SK-N-SH (cell line): ENCODE measurements at regions not wholly inside any gene's neighbourhood (a gene's known extent, or its start where the extent isn't known, plus 50 kb on each side); places are given as distances from the start of the nearest gene placed in this dataset.

Experiments
- CTCF ChIP-seq: fragments of 200-600 bp; sonication (generic); IDR thresholded peaks from 2 replicates; pipeline ENCODE4 v1.6.1; 2017; ENCODE audit warnings: antibody characterized with exemption, mild to moderate bottlenecking, moderate library complexity
- EZH2phosphoT487 ChIP-seq: fragments of 200-600 bp; sonication (generic); IDR thresholded peaks from 2 replicates; pipeline ENCODE4 v1.6.1; 2017; ENCODE audit warnings: low read depth, mixed run types, mild to moderate bottlenecking, antibody characterized with exemption, moderate library complexity, borderline replicate concordance
- POLR2AphosphoS5 ChIP-seq: IDR thresholded peaks from 2 replicates; pipeline ENCODE4 v1.6.1; 2012; ENCODE audit warnings: low read depth, low read length
- TAF1 ChIP-seq: IDR thresholded peaks from 2 replicates; pipeline ENCODE4 v1.6.1; 2012; ENCODE audit warnings: low read depth, mild to moderate bottlenecking, low read length, moderate library complexity, borderline replicate concordance
- TF ChIP-seq, protein P1 (sequence below): IDR thresholded peaks from 2 replicates; pipeline ENCODE4 v1.4.0; 2012; ENCODE audit warnings: low read depth
- TF ChIP-seq, protein P2 (sequence below): IDR thresholded peaks from 2 replicates; pipeline ENCODE4; 2012

- TF ChIP-seq TAF1, result no peak
- no peak for TF ChIP-seq CTCF
- TF ChIP-seq, protein P1, sequence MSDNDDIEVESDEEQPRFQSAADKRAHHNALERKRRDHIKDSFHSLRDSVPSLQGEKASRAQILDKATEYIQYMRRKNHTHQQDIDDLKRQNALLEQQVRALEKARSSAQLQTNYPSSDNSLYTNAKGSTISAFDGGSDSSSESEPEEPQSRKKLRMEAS, result no peak
- TF ChIP-seq EZH2phosphoT487, result no peak
- TF ChIP-seq POLR2AphosphoS5, result no peak
- TF ChIP-seq, protein P2, sequence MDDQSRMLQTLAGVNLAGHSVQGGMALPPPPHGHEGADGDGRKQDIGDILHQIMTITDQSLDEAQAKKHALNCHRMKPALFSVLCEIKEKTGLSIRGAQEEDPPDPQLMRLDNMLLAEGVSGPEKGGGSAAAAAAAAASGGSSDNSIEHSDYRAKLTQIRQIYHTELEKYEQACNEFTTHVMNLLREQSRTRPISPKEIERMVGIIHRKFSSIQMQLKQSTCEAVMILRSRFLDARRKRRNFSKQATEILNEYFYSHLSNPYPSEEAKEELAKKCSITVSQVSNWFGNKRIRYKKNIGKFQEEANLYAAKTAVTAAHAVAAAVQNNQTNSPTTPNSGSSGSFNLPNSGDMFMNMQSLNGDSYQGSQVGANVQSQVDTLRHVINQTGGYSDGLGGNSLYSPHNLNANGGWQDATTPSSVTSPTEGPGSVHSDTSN, result no peak
These were observed 147.1 kb downstream of the NAA11 start for GRCh38 chr4:79178760-79179159.
